ENCODE measurements at regions not wholly inside any gene's neighbourhood (a gene's known extent, or its start where the extent isn't known, plus 50 kb on each side); places are given as distances from the start of the nearest gene placed in this dataset.

DNA sequence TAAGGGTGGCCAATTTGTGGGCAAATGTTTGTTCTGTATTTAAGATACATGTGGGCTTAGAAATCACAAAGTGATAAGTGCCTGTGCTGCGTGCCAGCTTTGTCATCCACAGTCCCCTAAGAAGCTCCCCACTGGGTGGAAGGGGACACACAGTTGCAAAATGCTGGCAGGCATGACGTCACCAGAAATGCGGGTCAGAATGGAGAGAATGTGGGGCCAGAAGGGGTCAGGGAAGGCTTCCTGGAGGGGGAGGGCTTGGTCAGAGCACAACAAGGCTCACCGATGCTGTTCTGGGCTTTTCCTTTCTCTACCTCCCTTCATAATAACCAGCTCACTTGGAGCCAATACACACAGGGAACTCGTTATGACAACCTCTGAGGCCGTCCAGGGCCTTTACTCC is 207.3 kb downstream of the URI1 start:
- intact Hi-C loops (cut with DNase I): no loop called here
- TF ChIP-seq CTCF (IDR thresholded peaks at IDR 0.05): no peak
- Histone ChIP-seq H3K9me3 (no peaks in the 10 kb centered on the region), H3K27ac (no peak overlapping the region), H3K36me3 (no peaks in the 10 kb centered on the region), H3K27me3 (no peaks in the 10 kb centered on the region), H3K4me3 (no peak overlapping the region), H3K4me1 (no peaks in the 10 kb centered on the region), H3K9ac (ENCODE audit: low read depth in 2 of 2, low read length in 2 of 2) (no peak overlapping the region)
- no peak for DNase-seq

DNA sequence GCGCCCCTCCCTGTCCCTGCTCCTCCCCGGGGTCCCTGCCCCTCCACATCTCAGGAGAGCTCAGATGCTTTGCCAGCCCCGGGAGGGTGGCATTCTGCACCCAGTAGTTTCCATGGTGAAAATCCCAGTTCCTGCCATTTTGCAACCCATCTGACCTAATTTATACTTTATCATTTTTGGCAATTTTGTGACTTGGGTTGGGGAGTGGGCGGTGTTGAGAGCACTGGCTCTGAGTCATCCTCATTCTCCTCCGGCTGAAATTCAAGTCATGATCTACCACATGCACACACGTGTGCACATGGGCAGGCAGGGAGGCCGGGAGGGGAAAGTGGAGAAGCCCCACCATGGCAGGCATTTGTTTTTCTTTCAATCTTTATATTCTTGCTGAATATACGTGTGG is 208.6 kb downstream of the URI1 start:
- Histone ChIP-seq H3K27me3 (no peaks in the 10 kb centered on the region), H3K9me3 (no peaks in the 10 kb centered on the region), H3K4me1 (no peaks in the 10 kb centered on the region), H3K4me3 (no peak overlapping the region), H3K9ac (ENCODE audit: low read depth in 2 of 2, low read length in 2 of 2) (no peak overlapping the region), H3K36me3 (no peaks in the 10 kb centered on the region), H3K27ac (no peak overlapping the region)
- intact Hi-C loops (cut with DNase I): no loop called here
- no peak for DNase-seq
- TF ChIP-seq CTCF (IDR thresholded peaks at IDR 0.05): no peak

DNA sequence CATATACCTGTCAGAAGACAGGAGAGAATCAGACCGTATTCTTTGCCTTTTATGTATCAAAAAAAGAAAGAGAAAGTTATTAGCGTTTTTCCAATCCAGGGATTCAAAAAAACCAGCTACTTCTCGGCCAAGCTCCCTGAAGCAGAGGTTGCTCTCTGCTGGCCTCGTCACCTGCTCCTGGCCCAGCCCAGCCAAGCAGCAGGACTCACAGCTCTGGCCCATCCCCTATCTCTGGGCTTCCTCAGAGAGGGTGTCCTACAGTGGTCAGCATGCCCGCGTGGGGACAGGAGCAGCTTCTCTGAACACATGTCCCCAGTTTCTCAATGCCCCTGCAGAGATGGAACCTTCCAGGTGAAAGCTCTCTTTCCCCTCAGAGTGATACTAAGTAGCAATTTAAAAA is 209.0 kb downstream of the URI1 start:
- no peak for DNase-seq
- no peaks in the 10 kb centered on the region for H3K36me3 ChIP-seq
- no peaks in the 10 kb centered on the region for H3K9me3 ChIP-seq
- H3K4me3 ChIP-seq: no peak overlapping the region
- intact Hi-C loops (cut with DNase I): no loop called here
- H3K27ac ChIP-seq: no peak overlapping the region
- H3K27me3 ChIP-seq: no peaks in the 10 kb centered on the region
- no peak overlapping the region for H3K9ac ChIP-seq (ENCODE audit: low read depth in 2 of 2, low read length in 2 of 2)
- H3K4me1 ChIP-seq: no peaks in the 10 kb centered on the region
- no peak for TF ChIP-seq CTCF (IDR thresholded peaks at IDR 0.05)

GRCh38 chr19:30152510-30153291 is 210.7 kb downstream of the URI1 start:
- Histone ChIP-seq H3K9ac (ENCODE audit: low read depth in 2 of 2, low read length in 2 of 2) (no peak overlapping the region), H3K36me3 (no peaks in the 10 kb centered on the region), H3K4me3 (no peak overlapping the region), H3K9me3 (no peaks in the 10 kb centered on the region), H3K4me1 (no peaks in the 10 kb centered on the region), H3K27ac (no peak overlapping the region), H3K27me3 (no peaks in the 10 kb centered on the region)
- intact Hi-C loops (cut with DNase I): no loop called here
- no peak for DNase-seq
- no peak for TF ChIP-seq CTCF (IDR thresholded peaks at IDR 0.05)

DNA sequence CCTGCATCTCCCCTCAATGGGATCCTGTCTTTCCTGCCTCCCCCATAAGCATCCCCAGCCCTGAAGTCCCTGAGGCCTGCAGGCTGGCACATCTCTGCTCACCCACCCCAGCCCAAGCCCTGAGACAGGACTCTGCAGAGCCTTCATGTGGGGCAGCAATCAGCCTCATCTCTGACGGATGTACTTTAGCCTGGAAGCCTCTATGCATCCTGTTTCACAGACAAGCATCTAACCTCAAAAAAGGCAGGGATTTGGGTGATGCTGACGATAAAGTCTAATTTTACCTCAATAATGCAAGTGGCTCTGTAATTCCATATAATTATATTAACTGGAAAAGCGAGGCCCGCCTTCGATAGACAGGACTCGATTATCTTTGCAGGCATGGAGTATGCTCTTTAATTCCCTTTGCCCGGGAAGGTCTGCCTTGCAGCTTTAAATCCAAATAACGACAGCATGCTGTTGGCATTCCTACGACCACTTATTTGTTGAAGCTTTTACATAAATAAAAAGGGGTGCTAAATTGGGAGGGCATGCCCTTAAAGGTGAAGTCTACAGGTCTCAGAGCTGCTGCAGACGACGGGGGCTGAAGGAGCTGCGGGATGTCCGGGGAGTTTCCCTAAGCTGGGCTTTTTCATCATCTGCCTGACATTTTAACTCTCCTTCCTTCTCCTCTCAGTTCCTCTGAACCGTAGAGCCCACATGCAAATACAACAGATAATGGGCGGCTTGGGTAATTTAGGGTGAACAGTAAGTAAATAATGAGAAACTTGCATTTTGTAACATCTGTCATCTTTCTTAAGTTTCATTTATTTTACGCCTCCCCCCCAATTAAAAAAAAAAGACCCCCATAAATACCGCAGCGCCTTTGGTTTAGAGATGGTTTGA is 211.5 kb downstream of the URI1 start:
- H3K9me3 ChIP-seq: no peaks in the 10 kb centered on the region
- no peak for DNase-seq
- H3K27ac ChIP-seq: no peak overlapping the region
- no peak overlapping the region for H3K4me3 ChIP-seq
- no peaks in the 10 kb centered on the region for H3K4me1 ChIP-seq
- H3K9ac ChIP-seq (ENCODE audit: low read depth in 2 of 2, low read length in 2 of 2): no peak overlapping the region
- TF ChIP-seq CTCF (IDR thresholded peaks at IDR 0.05): no peak
- H3K36me3 ChIP-seq: no peaks in the 10 kb centered on the region
- H3K27me3 ChIP-seq: no peaks in the 10 kb centered on the region
- intact Hi-C loops (cut with DNase I): no loop called here
